ENCODE measurements at regions not wholly inside any gene's neighbourhood (a gene's known extent, or its start where the extent isn't known, plus 50 kb on each side); places are given as distances from the start of the nearest gene placed in this dataset.
A peak's percentile ranks its signal among the peaks of the same experiment; 100 is the strongest.
"Not testable (repeated sequence)": the region's sequence is repeated elsewhere in the genome, so short reads cannot be mapped to it uniquely, and the experiment has no call there.

GRCh38 chr10:28186887-28187578, 115.8 kb downstream of the MPP7 start:
- DNase-seq (ENCODE audit: low read depth): no peak

DNA sequence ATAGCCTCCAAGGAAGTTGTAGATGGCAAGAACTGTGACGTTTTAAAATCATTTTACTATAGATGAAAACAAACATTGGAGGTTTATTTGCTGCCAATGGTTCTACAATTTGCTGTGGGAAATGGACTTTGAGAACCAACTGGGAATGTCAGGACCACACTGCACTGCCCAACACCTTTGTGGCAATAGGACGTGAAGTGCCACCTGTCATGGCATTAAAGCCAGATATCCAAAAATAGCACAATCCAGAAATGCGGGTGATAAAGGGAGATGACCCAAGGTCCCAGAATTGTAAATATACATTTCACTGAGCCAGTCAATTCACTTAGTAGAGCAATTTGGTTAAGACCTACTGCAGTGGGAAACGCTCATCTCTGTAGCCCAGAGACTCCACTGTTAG, 116.4 kb downstream of the MPP7 start:
- no peak for DNase-seq (ENCODE audit: low read depth)

GRCh38 chr10:28184810-28185209, 118.1 kb downstream of the MPP7 start:
- DNase-seq (ENCODE audit: low read depth): no peak

DNA sequence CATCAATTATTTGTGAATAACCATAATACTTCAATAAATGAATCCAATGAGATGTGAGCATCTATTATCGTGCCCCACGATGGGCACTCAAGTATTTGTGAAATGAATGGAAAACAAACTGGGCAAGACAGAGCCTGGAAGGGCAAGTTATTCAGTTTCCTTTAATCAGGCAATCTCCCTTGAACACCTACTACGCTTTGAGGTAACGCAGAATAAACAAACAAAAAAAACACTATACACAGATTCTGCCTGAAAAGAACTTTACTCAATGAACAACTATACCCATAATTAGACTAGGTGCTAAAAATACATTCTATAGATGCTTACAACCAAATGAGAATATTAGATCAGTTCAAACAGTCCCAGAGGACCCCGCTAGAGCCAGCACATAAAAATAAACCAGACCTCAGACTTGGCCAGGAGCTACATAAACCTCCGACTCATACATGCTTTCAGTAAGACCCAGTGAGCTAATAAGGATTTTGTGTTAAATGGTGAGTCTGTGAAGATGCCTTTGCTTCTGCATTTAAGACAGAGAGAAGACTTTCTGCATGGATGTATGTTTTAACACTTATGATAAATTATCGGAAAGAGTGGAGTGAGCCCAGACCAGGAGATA, 121.3 kb downstream of the MPP7 start:
- DNase-seq (ENCODE audit: low read depth): no peak

- DNase-seq (ENCODE audit: low read depth): no peak
Measured at GRCh38 chr10:28180654-28181053, 122.2 kb downstream of the MPP7 start.

DNA sequence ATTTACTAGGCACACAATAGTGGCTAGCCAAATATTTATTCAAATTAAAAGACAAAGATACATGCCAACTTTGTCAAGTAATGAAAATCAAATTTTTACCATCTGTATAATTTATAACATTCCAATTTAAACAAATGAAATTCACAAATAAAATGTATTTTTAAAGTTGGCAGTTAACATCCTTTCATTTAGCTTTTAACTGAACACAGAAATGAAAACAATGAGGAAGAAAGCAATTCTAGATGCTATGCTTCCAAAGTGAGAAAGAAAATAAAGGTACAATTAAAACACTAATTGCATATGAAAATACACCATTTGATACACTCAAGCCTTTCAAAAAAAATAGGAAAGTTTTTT, 123.1 kb downstream of the MPP7 start:
- no peak for DNase-seq (ENCODE audit: low read depth)

DNA sequence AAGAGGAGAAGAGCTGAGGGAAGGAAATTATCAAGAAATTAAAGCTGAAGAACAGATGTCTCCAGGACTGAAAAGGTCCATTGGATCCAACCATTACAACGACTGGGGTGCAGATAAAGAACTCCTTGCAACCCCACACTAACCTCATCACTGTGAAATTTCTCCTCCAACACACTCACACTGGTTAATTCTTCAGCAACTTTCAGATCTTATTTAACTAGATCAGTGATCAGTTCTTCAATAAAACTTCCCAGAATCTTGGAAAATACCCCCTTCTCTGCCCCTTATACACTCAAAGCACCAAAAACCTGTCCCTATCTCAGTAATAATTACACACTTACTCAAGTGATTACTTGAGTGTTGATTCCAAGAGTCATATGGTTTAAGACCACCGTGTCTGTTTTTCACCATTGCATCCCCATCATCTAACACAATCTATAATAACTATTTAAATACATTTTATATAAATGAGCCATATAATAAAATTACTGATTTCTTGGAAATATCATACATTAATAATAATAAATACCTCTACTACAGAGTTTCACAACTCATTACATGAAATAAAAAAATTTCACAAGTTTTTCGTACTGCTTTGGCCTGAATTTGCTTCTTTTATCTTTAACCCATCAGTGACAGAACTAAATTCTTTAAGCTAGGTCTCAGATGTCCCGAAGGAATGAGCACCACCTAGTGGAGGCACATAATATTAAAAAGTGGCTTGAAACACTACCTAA, 123.7 kb downstream of the MPP7 start:
- peak; percentile 17 for DNase-seq (ENCODE audit: low read depth)

DNA sequence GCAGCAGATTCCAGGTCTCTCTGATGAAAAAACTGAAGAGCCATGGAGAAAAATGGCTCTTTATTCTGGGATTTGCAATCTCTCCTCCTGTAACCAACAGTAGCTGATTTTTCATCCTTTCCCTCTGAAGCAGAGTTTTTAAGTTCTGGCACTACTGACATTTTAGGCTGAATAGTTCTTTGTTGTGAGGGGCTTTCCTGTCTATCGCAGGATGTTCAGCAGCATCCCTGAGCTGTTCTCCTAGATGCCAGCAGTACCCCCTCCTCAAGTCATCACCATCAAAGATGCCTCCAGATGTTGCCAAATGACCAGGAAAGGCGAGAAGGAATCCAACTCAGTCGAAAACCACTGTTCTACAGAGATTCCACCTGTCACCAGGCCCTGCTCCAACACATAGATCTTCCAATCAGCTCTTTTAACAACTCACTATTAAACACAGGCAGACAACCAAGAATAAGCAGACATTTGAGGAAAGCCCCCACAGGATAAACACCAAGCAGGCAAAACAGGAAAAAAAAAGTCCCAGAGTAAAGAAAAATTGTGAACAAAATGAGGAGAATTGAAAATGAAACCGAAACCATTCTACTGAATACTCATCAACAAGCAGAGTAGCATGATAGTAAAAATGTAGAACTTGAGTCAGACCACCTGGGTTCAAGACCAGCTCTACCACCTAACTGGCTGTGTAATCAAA, 124.8 kb downstream of the MPP7 start:
- DNase-seq (ENCODE audit: low read depth): no peak

GRCh38 chr10:28176498-28176897, 126.4 kb downstream of the MPP7 start:
- DNase-seq (ENCODE audit: low read depth): not testable (repeated sequence)

DNA sequence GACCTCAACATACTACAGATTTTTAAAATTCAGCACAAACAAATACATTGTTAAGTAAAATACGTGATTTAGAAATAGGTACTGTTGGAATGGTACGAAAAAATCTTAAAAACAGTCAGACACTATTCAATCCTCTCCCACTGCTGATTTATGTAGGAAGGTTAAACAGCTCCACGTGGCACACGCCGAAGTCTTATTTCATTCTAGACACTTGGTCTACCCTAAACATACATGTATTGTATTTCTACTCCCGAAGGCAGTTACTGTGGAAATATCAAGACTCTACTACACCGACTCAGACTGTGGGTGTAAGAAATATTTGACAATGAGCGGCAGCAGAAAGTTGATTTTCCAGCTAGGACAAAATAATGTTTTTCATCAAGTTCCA, 130.6 kb downstream of the MPP7 start:
- DNase-seq (ENCODE audit: low read depth): no peak

GRCh38 chr10:28171468-28172222, 131.2 kb downstream of the MPP7 start:
- DNase-seq (ENCODE audit: low read depth): no peak

- DNase-seq (ENCODE audit: low read depth): no peak
Measured at GRCh38 chr10:28169525-28169924, 133.3 kb downstream of the MPP7 start.

DNA sequence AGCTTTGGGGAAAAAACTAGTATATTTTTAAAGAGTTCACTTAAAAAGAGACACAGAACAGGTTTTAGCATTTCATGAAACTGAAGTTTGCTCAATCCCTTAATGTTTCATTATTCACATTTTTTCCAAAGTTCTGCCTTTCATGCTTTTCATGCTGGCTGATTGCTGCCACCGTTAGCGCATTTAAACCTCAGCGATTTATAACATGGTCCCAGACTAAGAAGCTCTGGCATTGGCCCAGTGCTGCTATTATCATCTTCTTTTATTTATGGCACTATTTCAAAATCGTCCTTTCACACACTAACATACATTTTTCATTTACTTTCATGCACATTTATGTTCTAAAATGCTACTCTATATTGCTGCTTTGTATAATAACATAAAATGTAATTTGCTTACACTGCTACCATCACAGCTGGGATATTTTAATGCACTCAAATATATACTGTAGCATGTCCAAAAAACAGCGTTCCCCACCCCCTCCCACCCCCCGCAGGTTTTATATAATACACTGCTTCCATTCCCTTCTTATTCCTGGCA, 141.9 kb downstream of the MPP7 start:
- DNase-seq (ENCODE audit: low read depth): no peak

DNA sequence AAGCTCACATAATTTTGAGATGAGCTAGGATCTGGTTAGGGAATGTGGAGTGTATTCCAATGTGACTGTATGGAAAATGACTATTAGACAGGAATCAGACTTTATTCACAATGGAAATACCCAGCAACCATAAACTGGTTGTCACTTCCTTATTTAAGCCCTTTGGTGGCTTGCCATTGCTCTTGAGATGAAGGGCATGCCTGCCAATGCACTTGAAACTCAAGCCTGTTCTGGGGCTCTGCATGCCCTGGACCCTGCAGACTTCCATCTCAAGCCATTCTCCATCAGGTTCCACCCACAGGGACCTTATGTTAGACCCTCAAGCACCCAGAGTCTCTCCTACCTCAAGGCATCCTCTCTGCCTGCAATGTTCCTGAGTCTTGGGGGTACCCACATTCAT, 145.5 kb downstream of the MPP7 start:
- DNase-seq (ENCODE audit: low read depth): no peak

GRCh38 chr10:28155726-28156125, 147.1 kb downstream of the MPP7 start:
- no peak for DNase-seq (ENCODE audit: low read depth)

DNA sequence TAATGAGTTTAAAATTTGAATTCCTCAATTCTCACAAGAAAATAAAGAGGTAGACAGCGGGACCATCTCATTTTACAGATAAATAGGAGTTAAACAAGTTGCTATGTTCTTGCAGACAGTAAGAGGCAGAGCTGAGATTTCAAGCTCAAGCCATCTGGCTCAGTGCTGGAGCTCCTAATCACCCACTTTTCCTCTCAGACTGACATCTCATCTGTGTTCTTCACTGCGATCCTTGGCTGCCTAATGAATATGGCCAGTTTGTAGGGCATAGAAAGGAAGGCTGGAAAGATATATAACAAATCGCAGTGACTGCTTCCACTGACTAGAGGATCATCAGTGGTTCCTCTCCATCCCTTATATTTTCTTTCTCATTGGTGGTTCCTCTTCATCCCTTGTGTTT, 151.2 kb downstream of the MPP7 start:
- no peak for DNase-seq (ENCODE audit: low read depth)

GRCh38 chr10:28149746-28150145, 150.9 kb upstream of the ODAD2 start:
- no peak for DNase-seq (ENCODE audit: low read depth)

DNA sequence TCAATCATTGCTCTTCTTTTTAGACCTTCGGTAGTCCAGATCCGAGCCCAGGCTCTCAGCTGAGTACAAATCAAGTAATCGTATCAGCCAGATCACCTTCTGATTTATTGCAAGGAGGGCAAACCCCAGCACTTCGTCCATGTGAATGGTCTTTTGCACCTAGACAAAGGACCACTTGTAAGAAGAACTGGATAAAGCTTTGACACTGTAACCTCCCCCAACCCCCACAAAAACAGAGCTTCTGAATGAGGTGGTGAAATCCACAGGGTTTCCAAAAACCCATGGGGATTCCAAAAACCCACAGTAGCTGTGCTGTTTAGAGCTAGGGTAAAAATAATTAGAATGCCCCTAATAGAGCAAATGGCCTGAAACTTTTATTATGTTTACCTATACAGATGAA, 148.8 kb upstream of the ODAD2 start:
- DNase-seq (ENCODE audit: low read depth): no peak

DNA sequence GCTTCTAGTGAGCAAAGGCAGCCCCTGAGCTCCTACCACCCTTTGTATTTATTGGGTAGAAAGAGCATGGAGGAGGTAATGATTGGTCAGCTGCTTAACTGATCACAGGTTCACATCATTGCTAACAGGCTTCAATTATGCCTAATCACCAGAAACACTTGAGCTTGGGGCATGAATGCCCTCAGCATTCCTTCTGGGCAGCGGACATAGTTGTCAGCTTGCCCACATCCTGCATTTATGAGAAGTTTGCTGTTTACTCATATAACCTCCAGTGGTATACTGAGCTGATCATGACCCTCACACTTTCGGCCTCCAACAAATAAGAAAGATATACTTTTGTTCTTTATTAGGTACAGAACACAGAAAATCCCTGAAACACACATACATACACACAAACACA, 140.3 kb upstream of the ODAD2 start:
- no peak for DNase-seq (ENCODE audit: low read depth)

DNA sequence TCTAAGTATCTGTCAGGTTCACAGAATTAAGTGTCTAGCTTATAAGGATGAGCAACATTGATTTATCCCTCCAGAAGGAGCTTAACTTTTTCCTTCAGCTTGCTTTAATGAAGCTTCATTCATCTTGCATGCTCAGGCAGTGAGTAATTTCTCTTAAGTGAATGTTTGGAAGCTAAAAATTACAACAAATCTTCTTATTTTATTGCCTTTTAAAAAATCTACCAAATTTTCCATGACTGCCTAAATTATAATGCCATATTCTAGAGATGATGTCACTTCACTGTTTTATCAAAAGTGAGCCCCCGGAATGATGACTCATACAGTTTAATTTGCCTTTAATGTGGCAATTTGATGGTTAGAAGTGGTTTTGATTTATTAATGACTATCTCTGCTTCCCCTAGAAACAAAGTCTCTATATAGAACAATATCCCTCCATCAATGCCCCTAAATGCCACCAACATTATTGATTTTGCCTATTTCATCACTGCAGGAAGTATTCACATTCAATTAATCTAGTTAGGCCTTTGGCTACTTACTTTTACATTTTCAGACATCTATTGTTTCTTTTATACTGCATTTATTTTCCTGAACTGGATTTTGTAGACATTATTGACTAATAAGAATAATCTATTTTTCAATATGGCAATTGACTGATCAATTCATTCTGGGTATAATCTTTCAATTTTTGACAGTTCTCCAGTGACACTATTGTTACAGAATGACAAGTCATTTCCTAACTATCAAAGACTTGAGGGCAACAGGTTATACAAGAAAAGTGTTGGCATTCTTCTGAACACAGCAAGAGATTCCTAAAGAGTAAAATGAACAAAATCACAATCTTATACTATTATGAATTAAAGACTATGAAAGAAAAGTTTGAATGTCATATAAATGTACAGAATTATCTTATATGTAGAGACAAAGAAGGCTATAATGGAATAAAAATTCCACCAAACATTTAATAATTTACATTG, 139.3 kb upstream of the ODAD2 start:
- DNase-seq (ENCODE audit: low read depth): peak; percentile 92

DNA sequence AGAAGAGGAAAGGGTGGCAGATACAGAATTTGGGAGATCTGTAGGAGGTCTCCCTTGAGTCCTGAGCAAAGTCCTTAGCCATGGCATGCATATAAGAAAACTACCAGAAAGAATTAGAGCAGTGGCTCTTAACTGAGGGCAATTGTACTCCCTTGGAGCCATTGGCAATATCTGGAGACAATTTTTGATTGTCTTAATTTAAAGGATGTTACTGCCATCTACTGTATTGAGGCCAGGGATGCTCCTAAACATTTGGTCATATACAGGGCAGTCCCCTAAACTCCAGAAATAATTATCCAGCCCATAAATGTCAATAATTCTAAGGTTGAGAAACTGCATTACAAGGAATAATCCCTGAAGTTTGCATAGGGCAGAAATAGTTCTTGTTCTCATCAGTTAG, 136.4 kb upstream of the ODAD2 start:
- no peak for DNase-seq (ENCODE audit: low read depth)

Measured in GM04503 (cell line).